ENCODE measurements at regions not wholly inside any gene's neighbourhood (a gene's known extent, or its start where the extent isn't known, plus 50 kb on each side); places are given as distances from the start of the nearest gene placed in this dataset.

DNA sequence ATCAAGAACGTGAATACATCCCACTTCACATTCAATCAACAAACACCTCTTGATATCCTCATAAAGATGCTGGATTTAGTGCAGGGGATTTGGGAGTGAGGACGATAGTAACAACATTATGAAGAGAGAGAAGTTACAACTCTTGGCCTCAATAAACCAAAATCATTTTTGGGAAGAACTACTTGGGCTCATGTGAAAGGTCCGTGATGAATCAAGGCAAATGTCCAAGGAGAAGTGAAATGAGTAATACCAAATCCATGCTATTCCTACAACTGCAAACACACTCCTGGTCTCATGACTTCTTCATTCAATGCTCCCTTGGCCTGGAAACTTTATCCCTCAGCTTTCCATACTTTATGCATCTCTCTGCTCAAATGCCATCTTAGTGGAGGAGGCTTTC, 162.0 kb upstream of the LMNTD1 start:
- Histone ChIP-seq H3K4me3 (replicated peaks in 1 of 4; ENCODE audit: control extremely low read depth in 1 of 4, insufficient read depth in 1 of 4, low read depth in 3 of 4, low read length in 4 of 4) (no peak overlapping the region), H3K27me3 (ENCODE audit: control insufficient read depth, insufficient read depth, low read length) (no peaks in the 10 kb centered on the region), H3K36me3 (ENCODE audit: control insufficient read depth, insufficient read depth, low read length) (no peaks in the 10 kb centered on the region), H3K4me1 (ENCODE audit: control insufficient read depth, extremely low read depth, insufficient read depth, low read length) (peaks cover 4% of the 10 kb centered on the region), H3K9ac (ENCODE audit: insufficient read depth, low read length) (no peak overlapping the region), H4K20me1 (ENCODE audit: control insufficient read depth, extremely low read depth, insufficient read depth, low read length) (no peaks in the 10 kb centered on the region), H3K79me2 (ENCODE audit: control insufficient read depth, insufficient read depth, low read length) (no peaks in the 10 kb centered on the region), H3K9me3 (ENCODE audit: control insufficient read depth, insufficient read depth, low read depth, low read length) (no peaks in the 10 kb centered on the region), H3K4me2 (ENCODE audit: extremely low read depth, insufficient read depth, low read length) (no peak overlapping the region), H2AFZ (ENCODE audit: low read length) (no peak overlapping the region), H3K27ac (ENCODE audit: insufficient read depth, low read length) (no peak overlapping the region)
- DNase-seq (ENCODE audit: low read depth in 2 of 2), result peak in 1 of 2 donors; percentile 50
- TF ChIP-seq EZH2 (IDR thresholded peaks at IDR 0.05; ENCODE audit: low read length, missing control alignments), result no peak
- TF ChIP-seq, protein P1, sequence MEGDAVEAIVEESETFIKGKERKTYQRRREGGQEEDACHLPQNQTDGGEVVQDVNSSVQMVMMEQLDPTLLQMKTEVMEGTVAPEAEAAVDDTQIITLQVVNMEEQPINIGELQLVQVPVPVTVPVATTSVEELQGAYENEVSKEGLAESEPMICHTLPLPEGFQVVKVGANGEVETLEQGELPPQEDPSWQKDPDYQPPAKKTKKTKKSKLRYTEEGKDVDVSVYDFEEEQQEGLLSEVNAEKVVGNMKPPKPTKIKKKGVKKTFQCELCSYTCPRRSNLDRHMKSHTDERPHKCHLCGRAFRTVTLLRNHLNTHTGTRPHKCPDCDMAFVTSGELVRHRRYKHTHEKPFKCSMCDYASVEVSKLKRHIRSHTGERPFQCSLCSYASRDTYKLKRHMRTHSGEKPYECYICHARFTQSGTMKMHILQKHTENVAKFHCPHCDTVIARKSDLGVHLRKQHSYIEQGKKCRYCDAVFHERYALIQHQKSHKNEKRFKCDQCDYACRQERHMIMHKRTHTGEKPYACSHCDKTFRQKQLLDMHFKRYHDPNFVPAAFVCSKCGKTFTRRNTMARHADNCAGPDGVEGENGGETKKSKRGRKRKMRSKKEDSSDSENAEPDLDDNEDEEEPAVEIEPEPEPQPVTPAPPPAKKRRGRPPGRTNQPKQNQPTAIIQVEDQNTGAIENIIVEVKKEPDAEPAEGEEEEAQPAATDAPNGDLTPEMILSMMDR (conservative IDR thresholded peaks at IDR 0.05 in 1 of 2, IDR thresholded peaks at IDR 0.05 in 1 of 2; ENCODE audit: low read depth in 1 of 2, low read length in 2 of 2), result no peak

DNA sequence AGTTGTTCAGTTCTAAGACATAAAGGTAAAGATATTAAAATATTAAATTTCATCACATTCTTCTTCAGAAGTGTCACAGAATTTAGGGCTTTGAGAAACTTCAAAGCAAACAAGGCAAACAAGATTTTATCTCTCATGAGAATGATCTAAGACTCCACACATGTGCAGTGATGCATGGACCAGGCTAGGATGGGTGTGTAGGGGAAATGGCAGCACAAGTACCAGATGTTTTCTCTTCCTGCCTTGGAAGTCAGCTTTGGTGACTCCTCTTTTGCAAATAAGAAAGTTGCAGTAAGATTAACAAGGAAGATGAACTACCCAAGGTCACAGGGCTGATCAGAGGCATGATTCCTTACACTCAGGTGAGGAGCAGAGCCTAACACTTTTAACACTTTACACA, 163.8 kb upstream of the LMNTD1 start:
- H3K9ac ChIP-seq (ENCODE audit: insufficient read depth, low read length), result no peak overlapping the region
- no peak overlapping the region for H3K27ac ChIP-seq (ENCODE audit: insufficient read depth, low read length)
- no peak overlapping the region for H3K4me3 ChIP-seq (replicated peaks in 1 of 4; ENCODE audit: control extremely low read depth in 1 of 4, insufficient read depth in 1 of 4, low read depth in 3 of 4, low read length in 4 of 4)
- no peak for DNase-seq (ENCODE audit: low read depth in 2 of 2)
- TF ChIP-seq, protein P1 (conservative IDR thresholded peaks at IDR 0.05 in 1 of 2, IDR thresholded peaks at IDR 0.05 in 1 of 2; ENCODE audit: low read depth in 1 of 2, low read length in 2 of 2), result no peak
- no peak for TF ChIP-seq EZH2 (IDR thresholded peaks at IDR 0.05; ENCODE audit: low read length, missing control alignments)
- peaks cover 4% of the 10 kb centered on the region for H3K4me1 ChIP-seq (ENCODE audit: control insufficient read depth, extremely low read depth, insufficient read depth, low read length)
- no peak overlapping the region for H3K4me2 ChIP-seq (ENCODE audit: extremely low read depth, insufficient read depth, low read length)
- H3K36me3 ChIP-seq (ENCODE audit: control insufficient read depth, insufficient read depth, low read length), result no peaks in the 10 kb centered on the region
- H2AFZ ChIP-seq (ENCODE audit: low read length), result no peak overlapping the region
- no peaks in the 10 kb centered on the region for H3K9me3 ChIP-seq (ENCODE audit: control insufficient read depth, insufficient read depth, low read depth, low read length)
- H3K79me2 ChIP-seq (ENCODE audit: control insufficient read depth, insufficient read depth, low read length), result no peaks in the 10 kb centered on the region
- H3K27me3 ChIP-seq (ENCODE audit: control insufficient read depth, insufficient read depth, low read length), result no peaks in the 10 kb centered on the region
- H4K20me1 ChIP-seq (ENCODE audit: control insufficient read depth, extremely low read depth, insufficient read depth, low read length), result no peaks in the 10 kb centered on the region

DNA sequence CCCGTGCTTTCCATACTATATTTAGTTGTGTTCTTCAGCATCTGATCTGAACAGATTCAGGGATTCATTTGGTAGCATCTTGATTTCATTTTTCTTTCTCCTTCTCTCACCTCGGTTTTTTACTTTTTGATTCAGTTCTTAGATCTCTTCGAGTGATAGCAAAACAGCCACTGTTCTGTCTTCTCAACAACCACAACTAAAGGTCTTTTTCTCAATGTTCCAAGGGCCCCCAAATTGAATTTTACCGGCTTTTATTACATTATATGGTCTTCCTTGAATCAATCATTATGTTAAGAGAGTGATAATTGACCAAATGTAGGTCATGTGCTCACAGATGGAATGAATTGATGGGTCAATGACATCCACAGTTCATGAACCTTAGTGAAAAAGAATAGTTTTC, 164.5 kb upstream of the LMNTD1 start:
- Histone ChIP-seq H3K27ac (ENCODE audit: insufficient read depth, low read length) (no peak overlapping the region), H3K9ac (ENCODE audit: insufficient read depth, low read length) (no peak overlapping the region), H3K4me2 (ENCODE audit: extremely low read depth, insufficient read depth, low read length) (no peak overlapping the region), H3K4me1 (ENCODE audit: control insufficient read depth, extremely low read depth, insufficient read depth, low read length) (peaks cover 4% of the 10 kb centered on the region), H4K20me1 (ENCODE audit: control insufficient read depth, extremely low read depth, insufficient read depth, low read length) (no peaks in the 10 kb centered on the region), H3K27me3 (ENCODE audit: control insufficient read depth, insufficient read depth, low read length) (no peaks in the 10 kb centered on the region), H3K79me2 (ENCODE audit: control insufficient read depth, insufficient read depth, low read length) (no peaks in the 10 kb centered on the region), H3K36me3 (ENCODE audit: control insufficient read depth, insufficient read depth, low read length) (no peaks in the 10 kb centered on the region), H3K9me3 (ENCODE audit: control insufficient read depth, insufficient read depth, low read depth, low read length) (no peaks in the 10 kb centered on the region), H2AFZ (ENCODE audit: low read length) (no peak overlapping the region), H3K4me3 (replicated peaks in 1 of 4; ENCODE audit: control extremely low read depth in 1 of 4, insufficient read depth in 1 of 4, low read depth in 3 of 4, low read length in 4 of 4) (no peak overlapping the region)
- TF ChIP-seq, protein P1 (conservative IDR thresholded peaks at IDR 0.05 in 1 of 2, IDR thresholded peaks at IDR 0.05 in 1 of 2; ENCODE audit: low read depth in 1 of 2, low read length in 2 of 2), result no peak
- no peak for TF ChIP-seq EZH2 (IDR thresholded peaks at IDR 0.05; ENCODE audit: low read length, missing control alignments)
- DNase-seq (ENCODE audit: low read depth in 2 of 2), result no peak

Data from fibroblast of lung (primary cell).